Calu3 (cell line): ENCODE measurements at regions not wholly inside any gene's neighbourhood (a gene's known extent, or its start where the extent isn't known, plus 50 kb on each side); places are given as distances from the start of the nearest gene placed in this dataset.
"Not testable (repeated sequence)": the region's sequence is repeated elsewhere in the genome, so short reads cannot be mapped to it uniquely, and the experiment has no call there.

Source experiments
- BruUV-seq: library from RNA; stranded (reverse); fragments of 400-500 nt; replicated peaks from 2 replicates; lab custom pipeline; 2021; lab: Mats Ljungman, UMichigan
- CTCF ChIA-PET: fragments of 300-600 bp; sonication (Branson Sonifier 250); formaldehyde crosslinking; loops from one replicate; lab custom pipeline; 2022; ENCODE audit warnings: antibody characterized with exemption; lab: Charles Lee
- DNase-seq: peaks from one replicate; pipeline ENCODE4 v3.0.0; 2022
- H3K27ac Mint-ChIP-seq: one replicate; pipeline ENCODE4 v1.8.0; 2022; ENCODE audit warnings: mixed read lengths; ENCODE audit not compliant: unreplicated experiment
- H3K27me3 Mint-ChIP-seq: one replicate; pipeline ENCODE4 v1.8.0; 2022; ENCODE audit warnings: mixed read lengths; ENCODE audit not compliant: unreplicated experiment
- H3K36me3 Mint-ChIP-seq: one replicate; pipeline ENCODE4 v1.8.0; 2022; ENCODE audit warnings: mild to moderate bottlenecking, moderate library complexity, mixed read lengths; ENCODE audit not compliant: insufficient read depth, unreplicated experiment
- H3K4me1 Mint-ChIP-seq: one replicate; pipeline ENCODE4 v1.8.0; 2022; ENCODE audit warnings: mild to moderate bottlenecking, low read depth, mixed read lengths; ENCODE audit not compliant: unreplicated experiment
- H3K4me3 Mint-ChIP-seq: one replicate; pipeline ENCODE4 v1.8.0; 2022; ENCODE audit warnings: mild to moderate bottlenecking, low read depth, moderate library complexity, mixed read lengths; ENCODE audit not compliant: unreplicated experiment
- H3K9me3 Mint-ChIP-seq: one replicate; pipeline ENCODE4 v1.8.0; 2022; ENCODE audit warnings: low read depth, mixed read lengths; ENCODE audit not compliant: unreplicated experiment
- CTCF ChIP-seq: fragments of 200-600 bp; IDR thresholded peaks from one replicate; pipeline ENCODE4 v1.8.0; 2022; ENCODE audit warnings: antibody characterized with exemption; ENCODE audit not compliant: unreplicated experiment
- intact Hi-C: fragments of 100-400 bp; cut with micrococcal nuclease; formaldehyde crosslinking; loops from one replicate; pipeline ENCODE4 v1.10.0; 2022; ENCODE audit not compliant: unreplicated experiment

- DNase-seq: no peak
- no peaks in the 10 kb centered on the region for H3K27me3 Mint-ChIP-seq
- H3K9me3 Mint-ChIP-seq: peaks cover 9% of the 10 kb centered on the region
- H3K27ac Mint-ChIP-seq: no peak overlapping the region
- no TSS peak for BruUV-seq
- H3K4me3 Mint-ChIP-seq: no peak overlapping the region
- TF ChIP-seq CTCF: no peak
- CTCF ChIA-PET: no interaction called here
- intact Hi-C loops: no loop called here
- no peaks in the 10 kb centered on the region for H3K4me1 Mint-ChIP-seq
- no peaks in the 10 kb centered on the region for H3K36me3 Mint-ChIP-seq
Observed at GRCh38 chr18:78798402-78799175, 181.0 kb upstream of the SALL3 start.

GRCh38 chr18:78799382-78800089, 180.1 kb upstream of the SALL3 start:
- intact Hi-C loops: no loop called here
- CTCF ChIA-PET: no interaction called here
- BruUV-seq: no TSS peak

GRCh38 chr18:78800102-78800851, 179.3 kb upstream of the SALL3 start:
- H3K27me3 Mint-ChIP-seq, H3K36me3 Mint-ChIP-seq, H3K4me1 Mint-ChIP-seq, H3K27ac Mint-ChIP-seq, CTCF ChIA-PET, H3K4me3 Mint-ChIP-seq, intact Hi-C loops, BruUV-seq, DNase-seq, H3K9me3 Mint-ChIP-seq: not testable (repeated sequence)

More at GRCh38 chr18:78799382-78800089, 180.1 kb upstream of the SALL3 start:
- Mint-ChIP-seq H3K27me3 (no peaks in the 10 kb centered on the region), H3K27ac (no peak overlapping the region), H3K36me3 (no peaks in the 10 kb centered on the region), H3K4me1 (no peaks in the 10 kb centered on the region), H3K9me3 (peaks cover 9% of the 10 kb centered on the region), H3K4me3 (no peak overlapping the region)
- TF ChIP-seq CTCF: no peak
- DNase-seq: no peak

GRCh38 chr18:78801011-78801410, 178.6 kb upstream of the SALL3 start:
- Mint-ChIP-seq H3K36me3 (no peaks in the 10 kb centered on the region), H3K4me1 (no peaks in the 10 kb centered on the region), H3K9me3 (peaks cover 9% of the 10 kb centered on the region), H3K27ac (no peak overlapping the region), H3K4me3 (no peak overlapping the region), H3K27me3 (no peaks in the 10 kb centered on the region)
- TF ChIP-seq CTCF: no peak
- DNase-seq: no peak
- intact Hi-C loops: no loop called here
- CTCF ChIA-PET: no interaction called here
- no TSS peak for BruUV-seq
